Sciatic nerve (tissue), 2 donors: ENCODE measurements at regions not wholly inside any gene's neighbourhood (a gene's known extent, or its start where the extent isn't known, plus 50 kb on each side); places are given as distances from the start of the nearest gene placed in this dataset.
A peak's percentile ranks its signal among the peaks of the same experiment; 100 is the strongest.

Experiments used
- ATAC-seq: fragments of 200-7000 bp; cut with Tn5 transposase; one replicate; pipeline ENCODE4 v1.9.1; 2020; ENCODE audit warnings: mild to moderate bottlenecking, moderate library complexity
- DNase-seq: peaks from one replicate; pipeline ENCODE4 v3.0.0-alpha.2; 2020; ENCODE audit warnings: low spot score
- intact Hi-C: fragments of 100-400 bp; cut with DNase I; formaldehyde crosslinking; loops from one replicate; pipeline ENCODE4 v1.14.2; 2022
- donor health status: DM: no; HTN: no; CAD: no.
- donor health status: DM: no; HTN: no; CAD: no.

GRCh38 chr6:104401926-104402325, 457.8 kb downstream of the HACE1 start:
- intact Hi-C loops, result no loop called here
- no peak for ATAC-seq
- DNase-seq, result no peak

- DNase-seq (no peak), ATAC-seq (no peak)
- intact Hi-C loops, result no loop called here
Observed at GRCh38 chr6:104400844-104401243, 458.9 kb downstream of the HACE1 start.

- intact Hi-C loops, result no loop called here
- no peak for ATAC-seq
- no peak for DNase-seq
Observed at GRCh38 chr6:104396077-104396476, 463.6 kb downstream of the HACE1 start.

GRCh38 chr6:104381907-104382306, 477.8 kb downstream of the HACE1 start:
- intact Hi-C loops, result no loop called here
- DNase-seq, result no peak
- ATAC-seq, result no peak

- no peak for ATAC-seq
- DNase-seq, result no peak
- intact Hi-C loops, result no loop called here
Observed at GRCh38 chr6:104365451-104366234, 494.1 kb downstream of the HACE1 start.

GRCh38 chr6:104357928-104358327, 501.8 kb downstream of the HACE1 start:
- no peak for ATAC-seq
- DNase-seq, result no peak
- intact Hi-C loops, result no loop called here

- intact Hi-C loops, result no loop called here
- DNase-seq, result no peak
- no peak for ATAC-seq
Observed at GRCh38 chr6:104356197-104356596, 503.5 kb downstream of the HACE1 start.

- intact Hi-C loops, result no loop called here
- DNase-seq, result no peak
- ATAC-seq, result no peak
Observed at GRCh38 chr6:104349191-104349590, 510.5 kb downstream of the HACE1 start.

GRCh38 chr6:104344223-104344622, 515.5 kb downstream of the HACE1 start:
- no peak for DNase-seq
- ATAC-seq, result no peak
- intact Hi-C loops, result no loop called here

- intact Hi-C loops, result no loop called here
- ATAC-seq (no peak), DNase-seq (no peak)
Observed at GRCh38 chr6:104332364-104332763, 527.4 kb downstream of the HACE1 start.

- ATAC-seq, result peak; percentile 73
- intact Hi-C loops, result no loop called here
- no peak for DNase-seq
Observed at GRCh38 chr6:104326173-104327001, 533.3 kb downstream of the HACE1 start.

- intact Hi-C loops, result no loop called here
Observed at GRCh38 chr6:104325341-104326172, 534.2 kb downstream of the HACE1 start.

GRCh38 chr6:104324301-104324700, 535.4 kb downstream of the HACE1 start:
- DNase-seq (no peak), ATAC-seq (no peak)
- intact Hi-C loops, result no loop called here

More at GRCh38 chr6:104325341-104326172, 534.2 kb downstream of the HACE1 start:
- DNase-seq (no peak), ATAC-seq (peak; percentile 34)

- ATAC-seq (no peak), DNase-seq (no peak)
- intact Hi-C loops, result no loop called here
Observed at GRCh38 chr6:104322841-104323240, 536.9 kb downstream of the HACE1 start.

- no peak for DNase-seq
- intact Hi-C loops, result no loop called here
Observed at GRCh38 chr6:104321301-104321700, 538.4 kb downstream of the HACE1 start.

GRCh38 chr6:104320896-104321295, 538.8 kb downstream of the HACE1 start:
- ATAC-seq, result no peak
- DNase-seq, result no peak
- intact Hi-C loops, result no loop called here

More at GRCh38 chr6:104321301-104321700, 538.4 kb downstream of the HACE1 start:
- ATAC-seq, result no peak

GRCh38 chr6:104312851-104313250, 546.9 kb downstream of the HACE1 start:
- ATAC-seq, result no peak
- no peak for DNase-seq
- intact Hi-C loops, result no loop called here

GRCh38 chr6:104306211-104306610, 553.5 kb downstream of the HACE1 start:
- ATAC-seq (no peak), DNase-seq (no peak)
- intact Hi-C loops, result no loop called here

GRCh38 chr6:104305206-104305605, 554.5 kb downstream of the HACE1 start:
- intact Hi-C loops, result no loop called here
- ATAC-seq, result no peak

More at GRCh38 chr6:104305206-104305605, 554.5 kb downstream of the HACE1 start:
- DNase-seq, result no peak
